CD4-positive, alpha-beta T cell treated with Interleukin-4 for 1 hour (primary cell): ENCODE measurements at regions not wholly inside any gene's neighbourhood (a gene's known extent, or its start where the extent isn't known, plus 50 kb on each side); places are given as distances from the start of the nearest gene placed in this dataset.
"Not testable (repeated sequence)": the region's sequence is repeated elsewhere in the genome, so short reads cannot be mapped to it uniquely, and the experiment has no call there.

Source experiments
- DNase-seq, 2 donors: peaks; one replicate each; pipeline ENCODE4 v3.0.0-alpha.2; 2020 to 2022

DNA sequence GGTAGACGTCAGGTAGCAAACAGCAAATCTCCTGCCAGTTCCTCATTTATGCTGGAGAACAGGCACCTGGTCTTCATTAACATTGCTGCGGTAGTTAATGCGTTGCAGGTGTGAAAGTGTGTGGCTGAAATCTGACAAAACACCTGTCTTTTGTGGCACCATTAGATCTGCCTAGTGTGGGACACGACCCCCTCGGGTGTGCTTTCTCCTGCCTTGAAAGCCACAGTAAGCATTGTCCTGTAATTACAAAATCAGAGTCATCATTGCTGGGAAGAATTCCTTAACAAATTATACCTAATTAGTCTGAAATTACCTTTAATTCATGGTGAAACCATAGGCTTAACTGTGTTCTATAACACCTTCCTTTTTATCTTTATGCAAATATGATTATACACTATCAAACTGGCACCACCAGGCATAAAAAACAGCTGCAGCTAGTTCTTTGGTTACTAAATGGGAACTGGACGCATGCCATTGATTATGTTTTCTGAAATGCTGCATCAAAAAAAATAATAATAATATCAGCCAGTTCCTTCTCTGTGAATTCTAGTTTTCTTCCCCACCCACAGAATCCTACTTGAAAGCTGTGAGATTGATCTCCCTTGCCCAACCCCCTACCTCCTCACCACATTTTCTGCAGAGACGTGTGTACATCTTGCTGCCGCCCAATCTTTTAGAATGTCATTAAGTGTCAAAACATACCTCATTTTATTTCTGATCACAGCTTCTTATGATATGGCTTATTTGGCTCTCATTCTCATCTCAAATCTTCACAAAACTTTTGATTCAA, 374.0 kb downstream of the NFIB start:
- no peak for DNase-seq

DNA sequence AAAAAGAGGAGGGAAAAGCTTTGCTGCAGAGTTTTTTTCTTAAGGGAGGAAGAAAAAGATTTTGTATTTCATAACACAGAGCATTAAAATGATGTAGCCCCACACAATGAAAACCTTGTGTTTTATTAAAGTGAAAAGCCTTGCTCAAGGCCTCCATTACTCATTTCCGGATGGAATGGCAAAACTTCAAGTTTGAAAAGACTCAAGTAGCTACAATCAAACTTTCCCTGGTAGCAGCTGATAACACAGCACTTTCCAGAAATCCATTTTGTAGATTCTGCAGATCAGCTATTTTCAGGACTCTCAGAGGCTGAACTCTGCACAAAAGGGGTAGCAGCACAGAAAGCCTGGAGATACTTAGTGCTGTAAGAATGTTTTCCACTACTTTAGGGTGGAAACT, 374.8 kb downstream of the NFIB start:
- DNase-seq, result no peak

GRCh38 chr9:13934416-13934815, 379.5 kb downstream of the NFIB start:
- DNase-seq, result no peak

GRCh38 chr9:13933268-13933656, 380.7 kb downstream of the NFIB start:
- DNase-seq, result no peak

DNA sequence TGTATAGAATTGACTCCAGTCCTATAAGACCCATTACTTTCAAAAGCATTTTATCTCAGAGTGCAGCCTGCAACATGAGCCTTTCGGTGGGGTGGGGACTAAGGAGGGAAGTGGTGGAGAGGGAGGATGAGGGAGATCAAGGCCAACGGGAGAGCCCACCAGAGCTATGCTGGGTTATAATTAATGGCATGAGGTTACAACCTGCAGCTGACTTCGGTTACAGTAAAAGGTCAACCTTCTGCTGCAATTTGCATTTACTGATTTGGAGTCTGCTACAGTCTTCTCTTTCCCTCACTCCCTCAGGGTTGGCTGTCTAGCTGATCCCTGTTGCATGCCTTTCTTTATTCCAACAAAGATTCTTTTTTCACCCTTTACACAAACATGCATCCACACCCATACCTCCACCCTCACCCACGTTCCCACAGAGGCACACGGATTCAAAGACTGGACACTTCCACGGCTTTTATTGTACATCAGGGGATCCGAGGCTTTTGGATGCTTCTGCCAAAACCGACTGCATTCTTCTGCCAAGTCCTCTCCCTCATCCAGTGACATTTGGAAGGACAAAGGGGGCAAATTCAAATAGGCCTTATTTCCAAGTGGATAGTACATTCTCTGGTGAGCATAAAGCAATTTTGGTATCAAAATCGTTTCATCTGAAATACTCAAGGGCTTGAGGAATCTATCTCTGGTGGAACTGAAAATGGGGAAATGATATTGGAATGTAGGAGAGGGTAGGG, 381.2 kb downstream of the NFIB start:
- no peak for DNase-seq

- no peak for DNase-seq
These were observed 384.9 kb downstream of the NFIB start for GRCh38 chr9:13929013-13929412.

DNA sequence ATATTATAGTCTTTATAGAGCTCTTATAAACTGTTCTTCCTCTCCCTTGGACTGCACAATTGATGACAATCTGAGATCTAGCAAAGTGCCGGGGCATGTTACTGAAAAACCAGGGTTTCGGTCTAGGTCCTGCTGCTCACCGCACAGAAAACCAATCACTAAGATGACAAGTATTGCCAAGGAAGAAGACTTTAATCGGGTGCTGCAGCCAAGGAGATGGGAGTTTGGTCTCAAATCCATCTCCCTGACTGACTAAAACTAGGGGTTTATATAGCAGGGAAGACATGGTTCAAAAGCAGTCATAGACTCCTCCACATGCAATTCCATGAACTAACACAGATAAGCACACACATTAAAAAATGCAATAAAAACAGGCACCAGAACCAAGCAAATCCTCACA, 390.6 kb downstream of the NFIB start:
- no peak for DNase-seq

DNA sequence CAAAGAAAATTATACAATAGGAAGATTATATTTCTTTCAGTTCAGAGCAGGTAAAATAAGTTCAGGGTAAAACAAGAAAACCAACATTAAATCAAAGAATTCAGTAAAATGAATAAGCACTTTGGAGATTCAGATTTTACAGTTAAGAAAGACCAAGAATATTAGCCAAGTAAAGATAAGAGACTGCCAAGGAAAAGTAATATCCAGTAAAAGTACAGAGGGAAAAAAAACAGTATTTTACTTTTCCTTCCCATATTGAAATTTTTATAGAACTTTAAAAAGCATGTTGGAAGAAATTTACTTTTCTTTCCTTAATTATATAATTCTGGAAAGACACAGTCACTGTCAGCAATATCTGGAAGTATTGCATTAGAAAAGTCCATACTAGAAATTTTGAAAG, 393.4 kb downstream of the NFIB start:
- DNase-seq, result no peak

GRCh38 chr9:13919401-13919800, 394.5 kb downstream of the NFIB start:
- DNase-seq, result no peak

GRCh38 chr9:13917534-13917933, 396.4 kb downstream of the NFIB start:
- DNase-seq, result no peak

DNA sequence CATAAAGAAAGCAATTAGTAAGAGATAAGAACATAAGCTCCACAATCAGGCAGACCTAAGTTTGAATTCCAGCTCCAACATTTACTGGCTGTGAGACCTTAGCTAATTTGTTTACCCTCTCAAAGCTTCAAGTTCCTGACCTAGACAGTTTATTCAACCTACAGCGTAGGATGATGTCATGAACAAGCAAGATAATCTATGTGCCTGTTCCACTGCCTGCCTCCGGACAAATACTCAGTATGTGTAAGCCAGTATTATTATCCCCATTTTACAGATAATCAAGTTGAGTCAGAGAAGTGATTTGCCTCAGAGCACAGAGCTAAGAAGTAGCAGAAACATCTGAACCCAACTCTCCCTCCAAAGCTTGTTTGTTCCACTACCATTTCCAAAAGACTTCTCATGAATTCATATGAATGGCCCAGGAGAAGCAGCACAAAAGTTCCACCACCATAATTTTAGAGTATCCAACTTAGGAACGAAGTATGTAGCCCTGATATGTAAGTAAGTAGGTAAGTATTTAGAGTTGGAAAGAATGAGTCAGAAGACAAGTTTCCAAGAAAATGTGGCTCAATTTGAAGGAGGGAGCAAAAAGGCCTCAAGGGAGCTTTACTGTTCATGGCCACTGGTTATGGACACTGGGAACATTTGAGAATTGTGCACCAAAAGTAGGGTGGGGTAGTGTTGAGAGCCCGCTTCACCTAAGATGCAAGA, 398.2 kb downstream of the NFIB start:
- DNase-seq, result no peak

DNA sequence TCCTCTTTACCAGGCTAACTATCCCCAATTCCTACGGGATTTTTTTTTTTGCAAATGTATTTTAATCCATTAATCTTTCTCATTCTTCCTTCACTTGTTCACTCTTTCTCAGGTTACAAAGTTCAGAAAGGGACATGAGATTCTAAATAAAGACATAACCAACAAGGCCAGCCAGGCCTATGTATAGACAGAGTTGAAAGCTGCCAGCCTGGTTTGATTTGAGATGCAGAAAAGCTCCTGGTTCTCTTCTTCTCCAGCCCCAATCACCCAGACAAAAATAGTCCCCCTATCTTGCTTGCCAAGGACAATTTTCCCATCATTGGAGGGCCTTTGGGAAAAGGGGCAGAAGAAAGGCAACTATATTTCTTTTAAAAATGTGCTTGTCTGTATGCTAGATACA, 398.8 kb downstream of the NFIB start:
- DNase-seq, result no peak

- no peak for DNase-seq
These were observed 402.5 kb downstream of the NFIB start for GRCh38 chr9:13911473-13911872.

GRCh38 chr9:13907842-13908241, 406.1 kb downstream of the NFIB start:
- not testable (repeated sequence) for DNase-seq

GRCh38 chr9:13904746-13905145, 409.2 kb downstream of the NFIB start:
- no peak for DNase-seq

- DNase-seq, result no peak
These were observed 409.6 kb downstream of the NFIB start for GRCh38 chr9:13904311-13904710.

- no peak for DNase-seq
These were observed 411.5 kb downstream of the NFIB start for GRCh38 chr9:13902286-13903066.

- DNase-seq, result no peak
These were observed 412.8 kb downstream of the NFIB start for GRCh38 chr9:13901176-13901575.

- no peak for DNase-seq
These were observed 413.5 kb downstream of the NFIB start for GRCh38 chr9:13900449-13900848.

- DNase-seq, result no peak
These were observed 414.0 kb downstream of the NFIB start for GRCh38 chr9:13899924-13900323.

- no peak for DNase-seq
These were observed 415.0 kb downstream of the NFIB start for GRCh38 chr9:13898957-13899356.

- no peak for DNase-seq
These were observed 416.8 kb downstream of the NFIB start for GRCh38 chr9:13896922-13897835.
